ENCODE measurements at regions not wholly inside any gene's neighbourhood (a gene's known extent, or its start where the extent isn't known, plus 50 kb on each side); places are given as distances from the start of the nearest gene placed in this dataset.

DNA sequence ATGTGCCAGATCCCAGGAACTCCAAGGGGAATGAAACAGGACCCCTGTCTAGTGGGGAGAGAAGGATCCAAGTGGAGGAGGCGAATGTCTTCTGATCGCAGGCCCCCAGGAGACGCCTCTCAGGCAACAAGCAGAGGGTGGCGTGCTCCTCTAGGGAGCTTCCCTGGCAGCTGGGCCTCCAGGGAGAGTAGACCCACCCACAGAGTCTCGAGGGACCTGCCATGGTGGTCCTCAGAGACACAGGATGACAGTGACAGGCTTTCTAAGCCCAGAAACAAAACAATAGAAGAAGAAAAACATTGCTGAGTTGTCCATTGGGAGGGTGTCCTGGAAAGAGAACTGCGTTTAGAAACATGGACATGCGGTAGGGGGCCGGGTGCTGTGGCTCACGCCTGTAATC, 140.6 kb upstream of the MAP1LC3B2 start:
- TF ChIP-seq, protein P1, sequence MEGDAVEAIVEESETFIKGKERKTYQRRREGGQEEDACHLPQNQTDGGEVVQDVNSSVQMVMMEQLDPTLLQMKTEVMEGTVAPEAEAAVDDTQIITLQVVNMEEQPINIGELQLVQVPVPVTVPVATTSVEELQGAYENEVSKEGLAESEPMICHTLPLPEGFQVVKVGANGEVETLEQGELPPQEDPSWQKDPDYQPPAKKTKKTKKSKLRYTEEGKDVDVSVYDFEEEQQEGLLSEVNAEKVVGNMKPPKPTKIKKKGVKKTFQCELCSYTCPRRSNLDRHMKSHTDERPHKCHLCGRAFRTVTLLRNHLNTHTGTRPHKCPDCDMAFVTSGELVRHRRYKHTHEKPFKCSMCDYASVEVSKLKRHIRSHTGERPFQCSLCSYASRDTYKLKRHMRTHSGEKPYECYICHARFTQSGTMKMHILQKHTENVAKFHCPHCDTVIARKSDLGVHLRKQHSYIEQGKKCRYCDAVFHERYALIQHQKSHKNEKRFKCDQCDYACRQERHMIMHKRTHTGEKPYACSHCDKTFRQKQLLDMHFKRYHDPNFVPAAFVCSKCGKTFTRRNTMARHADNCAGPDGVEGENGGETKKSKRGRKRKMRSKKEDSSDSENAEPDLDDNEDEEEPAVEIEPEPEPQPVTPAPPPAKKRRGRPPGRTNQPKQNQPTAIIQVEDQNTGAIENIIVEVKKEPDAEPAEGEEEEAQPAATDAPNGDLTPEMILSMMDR (IDR thresholded peaks at IDR 0.05; ENCODE audit: low read depth, low read length) = no peak
- Histone ChIP-seq H3K27me3 (ENCODE audit: control insufficient read depth, insufficient read depth, low read length) (no peaks in the 10 kb centered on the region), H3K9me3 (ENCODE audit: control insufficient read depth, insufficient read depth, low read length) (no peaks in the 10 kb centered on the region; the same call in 1 of the 2 replicates), H3K27ac (ENCODE audit: low read depth, low read length) (no peak overlapping the region), H3K4me3 (ENCODE audit: low read depth, low read length) (no peak overlapping the region)
- CTCF ChIA-PET = no interaction called here
- DNase-seq (ENCODE audit: low read depth, low spot score) = no peak
- POLR2A ChIA-PET = no interaction called here

DNA sequence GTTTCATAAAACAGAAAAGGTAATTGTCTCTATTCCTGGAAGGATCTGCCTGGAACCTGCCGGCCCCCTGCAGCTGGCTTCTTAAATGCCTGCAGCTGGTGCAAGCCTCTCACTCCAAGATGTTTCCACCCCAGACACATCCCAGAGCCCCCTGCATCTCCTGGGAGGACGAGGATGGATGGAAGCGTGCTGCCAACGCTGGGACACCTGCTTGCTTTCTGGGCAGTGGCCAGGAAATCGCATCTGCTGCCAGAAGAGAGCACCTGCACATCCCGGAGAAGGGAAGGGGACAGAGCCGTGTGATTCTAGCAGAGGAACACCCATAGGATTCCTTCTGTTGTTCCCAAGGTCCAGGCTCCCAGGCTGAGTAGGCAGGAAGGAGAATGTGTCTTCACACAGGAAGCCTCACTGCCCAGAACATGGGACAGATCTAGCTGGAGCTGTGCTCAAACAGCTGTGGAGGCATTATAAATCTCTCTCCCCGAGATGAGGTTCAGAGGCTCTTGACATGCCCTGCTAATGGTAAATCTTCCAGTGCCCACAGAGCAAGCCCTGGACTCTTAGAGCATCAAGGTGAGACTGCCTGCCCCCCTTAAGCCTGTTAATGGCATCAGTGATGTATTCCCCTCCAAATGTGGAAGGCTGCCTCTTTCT, 138.8 kb upstream of the MAP1LC3B2 start:
- ChIA-PET CTCF (no interaction called here), POLR2A (no interaction called here)
- H3K27me3 ChIP-seq (ENCODE audit: control insufficient read depth, insufficient read depth, low read length) = no peaks in the 10 kb centered on the region
- TF ChIP-seq, protein P1 (IDR thresholded peaks at IDR 0.05; ENCODE audit: low read depth, low read length) = no peak
- H3K9me3 ChIP-seq (ENCODE audit: control insufficient read depth, insufficient read depth, low read length) = no peaks in the 10 kb centered on the region; the same call in 1 of the 2 replicates
- no peak for DNase-seq (ENCODE audit: low read depth, low spot score)
- H3K27ac ChIP-seq (ENCODE audit: low read depth, low read length) = no peak overlapping the region
- H3K4me3 ChIP-seq (ENCODE audit: low read depth, low read length) = no peak overlapping the region

DNA sequence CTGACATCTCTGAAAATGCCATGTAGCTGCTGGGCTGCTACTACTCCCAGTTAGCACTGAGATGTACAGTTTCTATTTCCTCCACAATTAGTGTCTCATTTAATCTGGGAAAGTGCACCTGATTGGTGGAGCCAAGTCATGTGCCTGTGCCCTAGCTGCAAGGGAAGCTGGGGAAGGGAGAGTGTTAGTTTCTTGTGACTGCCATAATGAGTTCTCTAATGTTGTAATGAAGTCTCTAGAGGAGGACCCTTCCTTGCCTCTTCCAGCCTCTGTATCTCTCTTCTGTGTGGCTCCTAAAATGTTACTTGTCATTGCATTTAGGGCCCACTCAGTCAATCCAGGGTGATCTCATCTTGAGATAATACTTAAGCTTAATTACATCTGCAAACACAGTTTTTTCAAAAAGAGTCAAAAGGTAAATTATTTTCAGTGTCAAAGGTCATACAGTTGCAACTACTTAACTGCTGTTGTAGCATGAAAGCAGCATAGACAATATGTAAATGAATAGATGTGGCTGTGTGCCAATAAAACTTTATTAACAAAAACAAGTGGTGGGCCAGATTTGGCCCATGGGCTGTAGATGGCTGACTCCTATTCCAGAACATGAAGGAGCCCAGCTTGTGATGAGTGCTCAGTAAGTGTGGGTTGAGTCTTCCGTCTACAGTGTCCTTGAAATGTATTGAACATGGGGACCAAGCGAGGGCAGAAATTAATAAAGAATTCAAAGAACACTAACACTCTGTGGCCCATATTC, 137.2 kb upstream of the MAP1LC3B2 start:
- TF ChIP-seq, protein P1 (IDR thresholded peaks at IDR 0.05; ENCODE audit: low read depth, low read length) = no peak
- Histone ChIP-seq H3K4me3 (ENCODE audit: low read depth, low read length) (no peak overlapping the region), H3K9me3 (ENCODE audit: control insufficient read depth, insufficient read depth, low read length) (no peaks in the 10 kb centered on the region; the same call in 1 of the 2 replicates), H3K27ac (ENCODE audit: low read depth, low read length) (no peak overlapping the region), H3K27me3 (ENCODE audit: control insufficient read depth, insufficient read depth, low read length) (no peaks in the 10 kb centered on the region)
- ChIA-PET CTCF (no interaction called here), POLR2A (interaction anchor here (1.3 to 1.4 kb wide), 2 partner anchors 12 to 40 kb away, joined by 3 to 4 read pairs; no protein-coding TSS in a partner anchor)
- no peak for DNase-seq (ENCODE audit: low read depth, low spot score)

DNA sequence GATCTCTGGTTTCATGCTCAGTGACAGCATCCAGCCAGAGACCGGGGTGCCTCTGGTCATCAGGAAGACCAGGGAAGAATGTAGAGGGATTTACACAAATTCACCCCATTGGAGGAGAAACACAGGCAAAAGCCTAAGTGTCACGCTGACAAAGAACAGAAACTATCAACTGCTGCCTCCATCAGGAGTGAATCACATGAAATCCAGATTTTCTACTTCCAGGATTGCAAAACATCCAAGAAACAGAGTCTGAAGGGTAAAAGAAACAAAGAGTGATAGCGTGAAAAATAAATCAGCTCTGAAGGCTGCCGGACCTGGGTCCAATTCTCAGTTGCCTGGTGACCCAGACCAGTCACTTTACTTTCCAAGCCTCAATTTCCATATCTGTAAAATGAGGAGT, 136.1 kb upstream of the MAP1LC3B2 start:
- POLR2A ChIA-PET = interaction anchor here (1.3 to 1.4 kb wide), 2 partner anchors 11 to 41 kb away, joined by 3 to 4 read pairs; no protein-coding TSS in a partner anchor
- TF ChIP-seq, protein P1 (IDR thresholded peaks at IDR 0.05; ENCODE audit: low read depth, low read length) = no peak
- Histone ChIP-seq H3K4me3 (ENCODE audit: low read depth, low read length) (no peak overlapping the region), H3K9me3 (ENCODE audit: control insufficient read depth, insufficient read depth, low read length) (no peaks in the 10 kb centered on the region; the same call in 1 of the 2 replicates), H3K27ac (ENCODE audit: low read depth, low read length) (peak overlapping the region; percentile 43), H3K27me3 (ENCODE audit: control insufficient read depth, insufficient read depth, low read length) (no peaks in the 10 kb centered on the region)
- DNase-seq (ENCODE audit: low read depth, low spot score) = no peak
- CTCF ChIA-PET = interaction anchor here (0.8 kb wide), 1 partner anchor 65 kb away, joined by 3 read pairs; no protein-coding TSS in a partner anchor

Data from AG04450 (cell line).